Transverse colon (tissue), 3 donors: ENCODE measurements at regions not wholly inside any gene's neighbourhood (a gene's known extent, or its start where the extent isn't known, plus 50 kb on each side); places are given as distances from the start of the nearest gene placed in this dataset.

Experiments used
- CTCF ChIP-seq, 5 experiments: fragments of 200-600 bp in 3 of 5; fragments of 450-650 bp in 2 of 5; sonication (generic) in 3 of 5; IDR thresholded peaks; 1 replicate in 2 of 5; 2 replicates in 3 of 5; pipeline ENCODE4 v1.5.1; 2016 to 2017; ENCODE audit warnings: antibody characterized with exemption in 5 of 5, inconsistent platforms in 3 of 5, mild to moderate bottlenecking in 2 of 5, moderate library complexity in 1 of 5
- POLR2A ChIP-seq: fragments of 450-650 bp; IDR thresholded peaks from one replicate; pipeline ENCODE4 v1.6.1; 2016; ENCODE audit warnings: antibody characterized with exemption, mild to moderate bottlenecking, moderate library complexity

- TF ChIP-seq CTCF (IDR thresholded peaks at IDR 0.05): no peak
- TF ChIP-seq POLR2A: no peak
These were observed 85.5 kb upstream of the RPS6KA2 start for GRCh38 chr6:166712286-166713228.
